ENCODE measurements at regions not wholly inside any gene's neighbourhood (a gene's known extent, or its start where the extent isn't known, plus 50 kb on each side); places are given as distances from the start of the nearest gene placed in this dataset.

GRCh38 chr18:65403534-65403933, 347.3 kb upstream of the CDH7 start:
- no peak for DNase-seq

- no peak for DNase-seq
Measured at GRCh38 chr18:65399091-65399490, 351.7 kb upstream of the CDH7 start.

GRCh38 chr18:65398347-65399075, 352.3 kb upstream of the CDH7 start:
- no peak for DNase-seq

GRCh38 chr18:65380986-65381385, 369.8 kb upstream of the CDH7 start:
- DNase-seq, result no peak

GRCh38 chr18:65380571-65380970, 370.2 kb upstream of the CDH7 start:
- DNase-seq, result no peak

GRCh38 chr18:65372904-65373303, 377.9 kb upstream of the CDH7 start:
- DNase-seq, result no peak

GRCh38 chr18:65365245-65365980, 385.4 kb upstream of the CDH7 start:
- DNase-seq, result no peak

GRCh38 chr18:65363911-65364632, 386.7 kb upstream of the CDH7 start:
- DNase-seq, result no peak

- no peak for DNase-seq
Measured at GRCh38 chr18:65363011-65363410, 387.8 kb upstream of the CDH7 start.

- DNase-seq, result no peak
Measured at GRCh38 chr18:65359479-65359878, 391.3 kb upstream of the CDH7 start.

- DNase-seq, result no peak
Measured at GRCh38 chr18:65358306-65358705, 392.5 kb upstream of the CDH7 start.

GRCh38 chr18:65352186-65352585, 398.6 kb upstream of the CDH7 start:
- DNase-seq, result no peak

GRCh38 chr18:65349635-65350034, 401.2 kb upstream of the CDH7 start:
- no peak for DNase-seq

- no peak for DNase-seq
Measured at GRCh38 chr18:65347446-65347845, 403.4 kb upstream of the CDH7 start.

GRCh38 chr18:65346086-65346485, 404.7 kb upstream of the CDH7 start:
- DNase-seq, result no peak

GRCh38 chr18:65343571-65343970, 407.2 kb upstream of the CDH7 start:
- no peak for DNase-seq

- no peak for DNase-seq
Measured at GRCh38 chr18:65336411-65336810, 414.4 kb upstream of the CDH7 start.

- no peak for DNase-seq
Measured at GRCh38 chr18:65329010-65329409, 421.8 kb upstream of the CDH7 start.

GRCh38 chr18:65326805-65327204, 424.0 kb upstream of the CDH7 start:
- no peak for DNase-seq

- no peak for DNase-seq
Measured at GRCh38 chr18:65322895-65323294, 427.9 kb upstream of the CDH7 start.

GRCh38 chr18:65298422-65298821, 452.4 kb upstream of the CDH7 start:
- no peak for DNase-seq

- no peak for DNase-seq
Measured at GRCh38 chr18:65288908-65289307, 461.9 kb upstream of the CDH7 start.

GRCh38 chr18:65287652-65288051, 463.2 kb upstream of the CDH7 start:
- no peak for DNase-seq

- DNase-seq, result no peak
Measured at GRCh38 chr18:65282096-65282495, 468.7 kb upstream of the CDH7 start.
